ENCODE measurements at regions not wholly inside any gene's neighbourhood (a gene's known extent, or its start where the extent isn't known, plus 50 kb on each side); places are given as distances from the start of the nearest gene placed in this dataset.

DNA sequence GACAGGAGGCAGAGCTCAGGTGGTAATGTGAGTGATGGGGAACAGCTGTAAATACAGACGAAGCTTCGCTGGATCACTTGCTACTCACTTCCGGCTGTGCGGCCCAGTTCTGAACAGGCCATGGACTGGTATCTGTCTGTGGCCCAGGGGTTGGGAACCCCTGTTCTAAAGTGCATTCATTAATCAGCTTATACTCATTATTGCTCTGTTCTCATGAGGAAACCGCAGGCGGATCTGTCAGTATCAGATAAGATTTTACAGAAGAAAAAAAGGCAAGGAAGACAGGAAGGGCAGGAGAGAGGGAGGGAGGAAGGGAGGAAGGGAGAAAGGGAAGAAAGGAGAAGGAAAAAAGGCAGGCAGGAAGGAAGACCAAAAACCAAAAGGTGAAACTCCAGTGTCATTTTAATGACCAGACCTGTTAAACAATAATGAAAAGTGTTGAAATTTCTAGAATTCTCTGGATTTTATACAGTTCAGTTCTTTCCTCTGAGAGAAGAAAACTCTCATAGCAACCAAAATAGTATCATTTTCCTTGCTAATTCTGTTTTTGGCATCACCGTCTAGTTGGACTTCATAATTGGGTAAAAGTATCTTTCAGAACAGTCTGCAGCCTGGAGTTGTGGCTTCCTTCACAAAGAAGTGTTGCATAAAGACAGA, 128.0 kb upstream of the PROK2 start:
- TF ChIP-seq, protein P1, sequence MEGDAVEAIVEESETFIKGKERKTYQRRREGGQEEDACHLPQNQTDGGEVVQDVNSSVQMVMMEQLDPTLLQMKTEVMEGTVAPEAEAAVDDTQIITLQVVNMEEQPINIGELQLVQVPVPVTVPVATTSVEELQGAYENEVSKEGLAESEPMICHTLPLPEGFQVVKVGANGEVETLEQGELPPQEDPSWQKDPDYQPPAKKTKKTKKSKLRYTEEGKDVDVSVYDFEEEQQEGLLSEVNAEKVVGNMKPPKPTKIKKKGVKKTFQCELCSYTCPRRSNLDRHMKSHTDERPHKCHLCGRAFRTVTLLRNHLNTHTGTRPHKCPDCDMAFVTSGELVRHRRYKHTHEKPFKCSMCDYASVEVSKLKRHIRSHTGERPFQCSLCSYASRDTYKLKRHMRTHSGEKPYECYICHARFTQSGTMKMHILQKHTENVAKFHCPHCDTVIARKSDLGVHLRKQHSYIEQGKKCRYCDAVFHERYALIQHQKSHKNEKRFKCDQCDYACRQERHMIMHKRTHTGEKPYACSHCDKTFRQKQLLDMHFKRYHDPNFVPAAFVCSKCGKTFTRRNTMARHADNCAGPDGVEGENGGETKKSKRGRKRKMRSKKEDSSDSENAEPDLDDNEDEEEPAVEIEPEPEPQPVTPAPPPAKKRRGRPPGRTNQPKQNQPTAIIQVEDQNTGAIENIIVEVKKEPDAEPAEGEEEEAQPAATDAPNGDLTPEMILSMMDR (IDR thresholded peaks at IDR 0.05) = no peak
- TF ChIP-seq POLR2A (IDR thresholded peaks at IDR 0.05) = no peak
